PC-9 (cell line): ENCODE measurements at regions not wholly inside any gene's neighbourhood (a gene's known extent, or its start where the extent isn't known, plus 50 kb on each side); places are given as distances from the start of the nearest gene placed in this dataset.

Experiments used
- BruUV-seq: library from RNA; stranded (reverse); fragments of 400-500 nt; replicated peaks from 2 replicates; lab custom pipeline; 2021; lab: Mats Ljungman, UMichigan
- CTCF ChIA-PET: fragments of 300-600 bp; sonication (Branson Sonifier 250); formaldehyde crosslinking; loops from one replicate; lab custom pipeline; 2022; ENCODE audit warnings: antibody characterized with exemption; lab: Charles Lee
- POLR2A ChIA-PET: fragments of 300-600 bp; sonication (Branson Sonifier 250); formaldehyde crosslinking; loops from one replicate; lab custom pipeline; 2022; ENCODE audit warnings: antibody characterized with exemption; ENCODE audit not compliant: unreplicated experiment; lab: Charles Lee
- DNase-seq, 2 experiments: peaks; one replicate each; pipeline versions ENCODE4 v3.0.0 to v3.0.0-alpha.2; 2015 to 2022; ENCODE audit warnings: mixed read lengths in 1 of 2
- H2AFZ ChIP-seq: fragments of 200-600 bp; sonication (generic); 2 replicates; pipeline ENCODE4 v1.8.1; 2017; ENCODE audit warnings: antibody characterized with exemption
- H3F3A ChIP-seq: fragments of 200-600 bp; sonication (generic); 2 replicates; pipeline ENCODE4 v1.8.1; 2017; ENCODE audit warnings: antibody characterized with exemption, mild to moderate bottlenecking, low read depth; ENCODE audit not compliant: insufficient read depth
- H3K27ac ChIP-seq: fragments of 200-600 bp; sonication (generic); 2 replicates; pipeline ENCODE4 v1.6.1; 2016; ENCODE audit warnings: mixed run types
- H3K27me3 ChIP-seq: fragments of 200-600 bp; sonication (generic); 2 replicates; pipeline ENCODE4 v1.6.1; 2016; ENCODE audit warnings: low read depth, mixed run types; ENCODE audit not compliant: insufficient read depth
- H3K36me3 ChIP-seq: fragments of 200-600 bp; sonication (generic); 2 replicates; pipeline ENCODE4 v1.6.1; 2016; ENCODE audit warnings: low read depth, mixed run types
- H3K4me1 ChIP-seq: fragments of 200-600 bp; sonication (generic); replicated peaks from 2 replicates; pipeline ENCODE4 v1.6.1; 2016; ENCODE audit warnings: mixed run types; ENCODE audit not compliant: insufficient read depth
- H3K4me2 ChIP-seq: fragments of 200-600 bp; sonication (generic); 2 replicates; pipeline ENCODE4 v1.6.1; 2017; ENCODE audit warnings: mixed run types
- H3K4me3 ChIP-seq: fragments of 200-600 bp; sonication (generic); 2 replicates; pipeline ENCODE4 v1.6.1; 2016; ENCODE audit warnings: mixed run types
- H3K79me2 ChIP-seq: fragments of 200-600 bp; sonication (generic); 2 replicates; pipeline ENCODE4 v1.6.1; 2017; ENCODE audit warnings: low read depth, mixed run types
- H3K9me2 ChIP-seq: fragments of 200-600 bp; sonication (generic); 2 replicates; pipeline ENCODE4 v1.8.1; 2017; ENCODE audit warnings: mild to moderate bottlenecking; ENCODE audit not compliant: insufficient read depth
- H3K9me3 ChIP-seq: fragments of 200-600 bp; sonication (generic); 2 replicates; pipeline ENCODE4 v1.8.1; 2016; ENCODE audit warnings: low read depth; ENCODE audit not compliant: insufficient read depth
- H4K20me1 ChIP-seq: fragments of 200-600 bp; sonication (generic); 2 replicates; pipeline ENCODE4 v1.8.1; 2017; ENCODE audit not compliant: insufficient read depth
- CTCF ChIP-seq: fragments of 200-600 bp; sonication (generic); conservative IDR thresholded peaks from 2 replicates; pipeline ENCODE4 v1.6.1; 2017; ENCODE audit warnings: mixed run types, antibody characterized with exemption, mild to moderate bottlenecking, moderate library complexity
- EZH2 ChIP-seq: fragments of 200-600 bp; sonication (generic); IDR thresholded peaks from 2 replicates; pipeline ENCODE4 v1.8.0; 2017; ENCODE audit warnings: antibody characterized with exemption, low read depth
- intact Hi-C: fragments of 100-400 bp; cut with micrococcal nuclease; formaldehyde crosslinking; loops from one replicate; pipeline ENCODE4 v1.10.0; 2022; ENCODE audit not compliant: unreplicated experiment

- no peaks in the 10 kb centered on the region for H3F3A ChIP-seq
- no peak overlapping the region for H3K4me2 ChIP-seq
- ChIA-PET CTCF (interaction anchor here (0.6 kb wide), 1 partner anchor 1288 kb away, joined by 3 read pairs; no protein-coding TSS in a partner anchor), POLR2A (no interaction called here)
- no TSS peak for BruUV-seq
- H3K36me3 ChIP-seq = no peaks in the 10 kb centered on the region
- no peaks in the 10 kb centered on the region for H3K27me3 ChIP-seq
- H3K79me2 ChIP-seq = no peaks in the 10 kb centered on the region
- no peak for DNase-seq
- H3K9me2 ChIP-seq = no peaks in the 10 kb centered on the region
- H2AFZ ChIP-seq = 0 out of 2 replicates have a peak overlapping the region, but pooled peaks have one; percentile 34
- H3K4me1 ChIP-seq = no peaks in the 10 kb centered on the region
- intact Hi-C loops = no loop called here
- H4K20me1 ChIP-seq = no peaks in the 10 kb centered on the region
- H3K4me3 ChIP-seq = no peak overlapping the region
- H3K9me3 ChIP-seq = no peaks in the 10 kb centered on the region
- no peak overlapping the region for H3K27ac ChIP-seq
- TF ChIP-seq EZH2 = no peak
- TF ChIP-seq CTCF = no peak
Measured at GRCh38 chr4:111873801-111874200, 271.5 kb upstream of the FAM241A start.

- ChIA-PET CTCF (interaction anchor here (0.6 kb wide), 1 partner anchor 1461 kb away, joined by 7 read pairs; no protein-coding TSS in a partner anchor), POLR2A (interaction anchor here (0.8 kb wide), 1 partner anchor 243 kb away, joined by 11 read pairs; no protein-coding TSS in a partner anchor)
- H3K36me3 ChIP-seq = no peaks in the 10 kb centered on the region
- DNase-seq = no peak
- no peaks in the 10 kb centered on the region for H3K27me3 ChIP-seq
- H3K4me3 ChIP-seq = no peak overlapping the region
- intact Hi-C loops = no loop called here
- H3K79me2 ChIP-seq = no peaks in the 10 kb centered on the region
- no TSS peak for BruUV-seq
- TF ChIP-seq CTCF = no peak
- no peak for TF ChIP-seq EZH2
- H3K9me2 ChIP-seq = no peaks in the 10 kb centered on the region
- no peak overlapping the region for H2AFZ ChIP-seq
- no peaks in the 10 kb centered on the region for H3K4me1 ChIP-seq
- no peaks in the 10 kb centered on the region for H3F3A ChIP-seq
- H4K20me1 ChIP-seq = no peaks in the 10 kb centered on the region
- H3K27ac ChIP-seq = no peak overlapping the region
- H3K4me2 ChIP-seq = no peak overlapping the region
- no peaks in the 10 kb centered on the region for H3K9me3 ChIP-seq
Measured at GRCh38 chr4:111879539-111879938, 265.7 kb upstream of the FAM241A start.

GRCh38 chr4:111880116-111880515 is 265.1 kb upstream of the FAM241A start:
- Histone ChIP-seq H3K27ac (no peak overlapping the region), H3K4me3 (no peak overlapping the region), H3K4me2 (no peak overlapping the region), H3K27me3 (no peaks in the 10 kb centered on the region), H3K36me3 (no peaks in the 10 kb centered on the region), H3K4me1 (no peaks in the 10 kb centered on the region), H3F3A (no peaks in the 10 kb centered on the region), H3K9me3 (no peaks in the 10 kb centered on the region), H4K20me1 (no peaks in the 10 kb centered on the region), H2AFZ (0 out of 2 replicates have a peak overlapping the region, but pooled peaks have one; percentile 18), H3K9me2 (no peaks in the 10 kb centered on the region), H3K79me2 (no peaks in the 10 kb centered on the region)
- DNase-seq = no peak
- ChIA-PET CTCF (no interaction called here), POLR2A (no interaction called here)
- BruUV-seq = no TSS peak
- intact Hi-C loops = no loop called here
- TF ChIP-seq EZH2 = no peak
- no peak for TF ChIP-seq CTCF
